ENCODE measurements at regions not wholly inside any gene's neighbourhood (a gene's known extent, or its start where the extent isn't known, plus 50 kb on each side); places are given as distances from the start of the nearest gene placed in this dataset.

DNA sequence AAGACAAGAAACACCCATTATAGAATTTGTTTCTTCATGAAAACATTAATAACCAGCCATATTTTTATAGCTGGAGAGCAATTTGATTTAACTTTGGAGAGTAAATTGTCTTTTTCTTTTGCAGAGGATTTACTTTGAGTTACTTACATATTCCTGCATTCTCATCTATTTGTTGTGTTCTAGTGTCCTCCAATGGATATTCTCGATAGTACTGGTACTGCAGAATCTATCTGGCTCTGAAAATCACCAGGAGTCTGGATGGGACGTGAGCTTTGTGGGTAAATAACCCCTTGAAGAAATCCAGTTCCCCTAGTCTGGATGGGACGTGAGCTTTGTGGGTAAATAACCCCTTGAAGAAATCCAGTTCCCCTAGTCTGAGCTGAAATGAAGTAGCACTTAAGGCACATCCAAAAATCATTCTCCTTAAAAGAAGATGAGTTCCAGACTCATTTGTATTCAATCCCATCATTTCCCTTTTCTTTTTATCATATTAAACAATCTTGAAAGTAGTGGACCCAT is 294.1 kb upstream of the UBE2E2 start:
- no peak for DNase-seq

DNA sequence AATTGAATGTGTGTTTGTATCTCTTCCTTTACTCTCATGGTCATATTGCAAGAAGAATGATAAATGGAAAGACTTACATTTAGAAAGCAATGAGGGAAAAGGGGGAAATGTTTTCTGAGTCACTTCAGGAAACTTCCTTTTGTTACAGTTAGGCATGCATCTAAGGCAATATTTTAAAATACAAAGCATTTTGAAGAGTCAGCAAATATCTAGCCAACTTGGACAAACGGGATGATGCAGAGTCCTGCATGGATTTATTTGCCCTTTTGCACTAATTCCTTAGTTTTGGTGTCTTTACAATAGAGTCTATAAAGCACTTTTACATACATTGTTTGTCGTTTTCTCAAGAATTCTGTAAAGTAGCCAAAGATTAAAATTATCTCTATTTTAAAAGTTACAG is 286.2 kb upstream of the UBE2E2 start:
- DNase-seq = no peak

DNA sequence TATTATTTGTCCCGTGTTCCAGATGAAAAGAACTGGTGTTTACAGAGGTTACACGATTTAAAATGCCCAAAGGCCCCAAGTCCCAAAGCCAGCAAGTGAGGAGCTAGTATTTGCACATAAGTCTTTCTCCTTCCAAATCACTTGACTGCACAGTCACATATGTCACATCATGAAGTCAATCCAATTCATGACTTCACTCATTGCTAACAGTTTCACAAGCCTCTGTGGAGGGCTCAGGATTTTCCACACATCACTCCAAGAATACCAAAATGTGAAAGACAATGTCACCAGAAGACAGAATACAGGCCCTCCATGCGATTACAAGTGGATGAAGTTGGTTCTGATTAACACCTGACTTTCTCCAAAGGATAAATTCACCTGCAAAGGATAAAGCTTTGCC is 283.1 kb upstream of the UBE2E2 start:
- DNase-seq = no peak

DNA sequence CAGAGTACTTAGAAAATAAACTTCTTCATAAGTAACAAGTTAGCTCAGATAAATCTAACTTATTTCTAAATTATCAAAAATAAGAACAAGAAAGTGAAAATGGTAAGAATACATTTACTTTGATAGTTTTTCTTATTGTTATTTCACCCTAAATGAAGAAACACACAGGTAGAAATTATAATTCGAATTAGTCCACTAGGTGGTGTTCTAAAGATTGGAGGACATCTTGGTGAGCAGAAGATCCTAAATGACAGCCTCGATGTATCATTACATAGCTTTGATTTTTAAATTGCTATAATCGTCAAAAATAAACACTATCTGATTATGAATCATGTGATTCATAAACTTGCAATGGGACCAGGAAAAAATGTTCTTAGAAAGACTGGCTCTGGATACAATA is 280.8 kb upstream of the UBE2E2 start:
- DNase-seq = no peak

DNA sequence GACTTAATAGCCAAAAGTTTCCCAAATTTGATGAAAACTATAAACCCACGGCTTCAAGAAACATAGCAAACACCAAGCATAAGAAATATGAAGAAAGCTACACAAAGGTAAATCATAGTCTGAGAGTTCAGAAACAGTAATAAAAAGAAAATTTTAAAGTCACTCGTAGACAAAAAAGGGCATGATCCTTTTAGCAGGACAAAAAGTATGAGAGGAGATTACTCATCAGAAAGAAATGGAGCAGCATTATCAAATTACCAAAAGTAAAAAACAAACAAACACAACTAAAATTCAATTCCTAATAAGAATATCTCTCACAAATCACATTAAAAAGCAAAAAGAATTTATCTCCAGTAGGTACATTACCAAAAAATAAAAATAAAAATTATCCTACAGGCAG is 279.4 kb upstream of the UBE2E2 start:
- no peak for DNase-seq

DNA sequence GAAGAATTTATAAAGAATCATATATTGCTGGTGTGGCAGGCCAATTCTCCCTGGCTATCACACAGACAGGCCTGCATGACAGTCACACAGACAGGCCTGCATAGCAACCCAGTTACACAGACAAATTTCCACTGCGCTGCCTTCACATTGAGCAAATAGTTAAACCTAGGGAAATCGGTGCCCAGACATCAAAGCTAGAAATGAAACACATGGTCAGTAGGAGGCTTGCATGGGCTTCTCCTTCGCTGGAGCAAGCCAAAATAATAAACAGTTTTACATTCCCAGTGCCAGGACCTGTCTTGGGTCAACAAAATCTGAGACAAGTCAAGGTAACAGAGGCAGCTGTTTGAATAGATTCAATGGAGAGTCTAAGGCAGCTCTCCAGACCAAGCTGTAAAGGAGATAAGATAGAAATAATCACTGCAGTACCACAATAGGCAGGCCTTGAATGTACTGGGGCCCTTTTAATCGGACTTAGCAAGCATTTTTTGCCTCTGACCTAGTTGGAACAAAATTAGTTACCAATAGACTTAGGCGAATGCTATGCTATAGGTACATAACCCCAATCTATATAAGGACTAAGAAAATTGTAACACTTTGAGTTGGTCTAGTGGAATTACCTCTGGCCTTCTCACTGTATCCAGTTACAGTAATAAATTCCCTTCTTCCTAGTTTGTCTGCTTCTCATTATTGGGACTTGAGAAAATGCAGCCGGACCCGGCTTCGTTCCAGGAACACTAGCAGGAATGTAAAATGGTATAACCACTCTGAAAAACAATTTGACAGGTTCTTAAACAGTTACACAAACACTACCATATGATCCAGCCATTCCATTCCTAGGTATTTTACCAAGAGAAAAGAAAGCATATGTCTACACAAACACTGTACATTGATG is 274.7 kb upstream of the UBE2E2 start:
- DNase-seq = no peak

DNA sequence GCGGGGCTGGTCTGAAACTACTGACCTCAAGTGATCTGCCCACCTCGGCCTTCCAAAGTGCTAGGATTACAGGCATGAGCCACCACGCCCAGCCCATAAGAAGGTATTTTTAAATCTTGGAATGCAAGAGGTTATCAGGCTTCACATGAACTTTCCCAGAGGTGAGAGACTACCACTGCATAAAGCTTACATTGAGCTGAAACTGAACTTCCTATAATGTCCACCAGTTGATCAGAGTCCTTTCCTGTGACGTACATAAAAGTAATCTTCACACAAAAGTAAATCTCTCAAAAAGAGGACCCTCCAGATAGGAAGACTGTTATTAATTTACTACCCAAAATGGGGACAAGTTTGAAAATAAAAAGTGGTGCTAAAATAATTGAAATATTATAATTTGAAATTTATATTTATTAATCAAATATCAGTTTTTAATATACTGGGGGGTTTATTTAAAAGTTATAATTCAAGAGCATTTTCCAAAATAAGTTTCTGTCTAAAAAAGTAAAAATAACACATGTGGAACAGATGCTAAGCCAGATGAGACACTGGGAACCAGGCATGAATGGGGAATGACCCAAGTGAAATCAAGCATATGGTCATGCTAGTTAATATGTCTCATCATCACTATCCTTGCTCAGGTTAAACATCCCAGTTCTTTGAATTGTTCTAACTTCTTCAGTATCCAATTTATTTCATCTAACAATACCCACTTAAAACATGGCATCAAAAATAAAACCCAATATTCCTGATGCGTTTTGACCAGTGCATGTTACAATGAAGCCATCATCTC is 269.9 kb upstream of the UBE2E2 start:
- DNase-seq = no peak

DNA sequence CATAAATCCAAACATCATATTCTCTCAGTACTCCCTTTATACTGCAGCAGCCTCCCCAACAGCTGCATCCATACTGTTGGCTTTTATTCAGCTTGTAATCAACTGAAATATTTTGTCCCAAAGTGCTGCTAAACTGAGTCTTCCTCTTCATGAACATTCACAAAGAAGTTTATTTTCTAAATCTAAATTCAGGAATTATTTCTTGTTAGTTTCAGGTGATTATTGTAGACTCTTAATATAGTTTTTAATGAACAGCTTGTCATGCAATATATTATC is 269.3 kb upstream of the UBE2E2 start:
- no peak for DNase-seq

DNA sequence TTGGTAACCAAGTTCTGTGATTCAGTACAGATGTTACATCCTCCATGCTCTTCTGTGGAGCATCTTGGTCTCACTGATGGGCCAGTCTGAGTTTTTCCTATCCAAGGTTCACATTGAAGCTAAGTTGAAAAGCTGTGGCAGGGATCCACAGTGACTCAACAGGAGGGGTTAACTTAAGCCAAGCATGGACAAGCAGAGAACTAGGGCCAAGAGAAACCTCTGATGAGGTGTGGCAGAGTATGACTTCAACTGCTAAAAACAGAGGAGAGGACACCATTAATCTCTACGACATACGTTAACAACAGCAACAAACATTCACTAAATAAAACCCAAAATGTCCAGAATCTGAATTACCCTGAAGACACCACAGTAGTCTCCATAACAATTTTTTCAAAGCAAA is 268.1 kb upstream of the UBE2E2 start:
- DNase-seq = no peak

DNA sequence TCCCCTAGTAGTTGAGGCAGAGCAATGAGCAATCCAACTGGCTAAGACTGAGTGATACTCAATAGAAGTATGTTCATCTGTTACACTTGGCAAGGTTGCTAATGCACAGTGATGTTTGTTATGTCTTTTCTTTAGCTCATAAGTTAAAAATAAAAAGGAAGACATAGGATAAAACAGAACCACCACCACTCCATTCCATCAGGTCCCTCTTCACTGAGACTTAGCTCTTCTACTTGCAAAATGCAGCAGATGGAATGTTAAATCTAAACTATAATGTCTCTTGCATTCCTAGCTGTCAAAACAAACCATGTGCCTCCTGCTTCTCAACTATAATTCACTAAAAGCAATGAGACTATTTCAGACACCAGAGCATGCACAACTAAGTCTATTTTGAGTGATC is 265.6 kb upstream of the UBE2E2 start:
- no peak for DNase-seq

DNA sequence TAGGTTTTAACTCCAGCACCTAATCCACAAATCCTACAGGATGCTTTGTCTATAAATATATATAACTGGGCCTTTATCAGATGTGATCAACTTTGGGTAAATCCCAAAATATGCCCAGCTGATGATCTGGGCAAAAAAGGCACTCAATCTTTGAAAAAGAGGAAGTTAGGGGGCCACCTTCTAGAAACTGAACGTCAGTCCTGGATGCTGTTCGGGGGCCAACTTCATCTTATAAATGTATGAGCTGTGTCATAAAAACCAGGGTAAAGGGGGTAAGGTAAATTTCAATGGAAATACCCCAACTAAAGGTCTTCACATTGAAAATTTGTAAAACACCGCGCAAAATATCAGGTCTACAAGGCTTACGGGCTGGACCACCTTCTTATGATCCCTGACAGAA is 264.4 kb upstream of the UBE2E2 start:
- no peak for DNase-seq

DNA sequence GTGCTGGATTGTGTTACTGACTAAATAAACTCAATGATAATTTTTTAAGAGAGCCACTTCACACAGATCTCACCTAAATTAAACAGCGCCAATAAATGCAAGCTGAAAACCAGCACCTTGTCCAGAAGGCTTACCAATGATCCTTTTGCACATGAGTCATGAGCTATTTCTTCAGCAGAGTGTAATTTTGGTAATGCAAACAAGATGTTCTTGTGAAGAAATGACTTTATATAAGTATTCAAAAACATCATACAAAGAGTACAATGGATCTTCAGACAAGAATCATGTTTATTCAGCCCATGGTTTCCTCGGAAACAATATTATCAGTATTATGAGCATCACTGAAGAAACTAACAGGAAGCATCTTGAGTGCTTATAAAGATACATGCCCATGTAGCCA is 263.8 kb upstream of the UBE2E2 start:
- no peak for DNase-seq

DNA sequence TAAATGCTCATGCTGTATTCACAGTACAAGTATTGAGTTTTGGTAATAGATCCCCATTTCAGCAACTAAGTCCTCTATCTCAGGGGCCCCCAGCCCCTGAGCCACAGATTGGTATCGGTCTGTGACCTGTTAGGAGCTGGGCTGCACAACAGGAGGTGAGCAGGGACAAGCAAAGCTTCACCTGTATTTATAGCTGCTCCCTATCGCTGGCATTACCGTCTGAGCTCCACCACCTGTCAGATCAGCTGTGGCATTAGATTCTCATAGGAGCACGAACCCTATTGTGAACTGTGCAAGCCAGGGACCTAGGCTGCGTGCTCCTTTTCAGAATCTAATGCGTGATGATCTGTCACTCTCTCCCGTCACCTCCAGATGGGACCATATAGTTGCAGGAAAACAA is 262.8 kb upstream of the UBE2E2 start:
- DNase-seq = no peak

DNA sequence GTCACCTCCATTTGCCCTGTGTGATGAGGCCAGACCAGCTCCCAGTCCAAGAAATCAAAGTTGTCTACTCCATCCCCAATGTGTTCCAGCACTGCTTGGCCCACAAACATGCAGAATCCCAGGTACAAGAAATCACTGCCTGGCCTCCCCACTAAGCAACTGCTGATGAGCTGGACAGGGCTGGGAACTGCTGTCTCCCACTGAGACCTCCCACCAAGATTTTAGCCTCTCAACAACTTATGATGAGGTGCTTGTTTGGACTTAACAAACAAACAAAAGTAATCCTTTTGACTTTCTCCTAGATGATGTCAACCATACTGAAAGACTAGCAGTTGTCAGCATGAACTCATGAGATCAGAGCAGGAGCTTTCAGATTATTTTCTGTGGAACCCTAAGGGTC is 260.1 kb upstream of the UBE2E2 start:
- no peak for DNase-seq

DNA sequence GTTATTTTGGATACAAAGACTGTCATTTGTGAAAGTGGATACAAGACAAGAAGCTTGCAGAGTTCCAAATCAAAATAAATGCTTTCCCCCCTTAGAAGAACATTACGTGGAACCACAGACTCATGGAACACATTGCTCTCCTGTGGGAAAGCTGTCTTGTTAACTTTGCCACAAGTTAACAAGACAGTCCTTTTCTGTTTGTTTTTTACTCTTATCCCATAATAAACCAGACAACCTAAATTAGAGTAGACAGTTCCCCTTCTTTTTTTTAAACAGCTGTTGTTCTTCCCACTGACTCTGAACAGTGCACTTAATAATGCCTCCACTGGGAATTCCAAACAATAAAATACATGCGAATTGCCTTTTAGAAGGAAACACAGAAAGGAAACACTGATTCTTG is 255.3 kb upstream of the UBE2E2 start:
- DNase-seq = no peak

DNA sequence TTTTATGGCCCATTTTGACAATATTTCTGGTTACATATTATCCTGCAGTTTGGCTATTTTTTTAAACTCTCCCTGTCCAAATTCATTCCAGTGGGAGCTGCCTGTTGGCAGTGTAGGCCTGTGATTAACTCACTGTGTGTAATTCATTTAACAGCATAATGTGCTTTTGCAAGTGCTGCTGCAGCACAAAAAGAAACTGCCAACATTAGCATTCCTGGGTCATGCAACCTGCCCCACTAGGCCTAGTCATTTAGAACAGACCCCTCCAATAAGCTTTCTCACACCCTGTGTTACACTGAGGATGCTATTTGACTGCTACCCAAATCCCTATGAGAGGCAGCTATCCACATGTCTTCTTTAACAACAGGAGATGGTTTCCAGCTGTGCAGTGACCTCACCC is 251.2 kb upstream of the UBE2E2 start:
- no peak for DNase-seq

DNA sequence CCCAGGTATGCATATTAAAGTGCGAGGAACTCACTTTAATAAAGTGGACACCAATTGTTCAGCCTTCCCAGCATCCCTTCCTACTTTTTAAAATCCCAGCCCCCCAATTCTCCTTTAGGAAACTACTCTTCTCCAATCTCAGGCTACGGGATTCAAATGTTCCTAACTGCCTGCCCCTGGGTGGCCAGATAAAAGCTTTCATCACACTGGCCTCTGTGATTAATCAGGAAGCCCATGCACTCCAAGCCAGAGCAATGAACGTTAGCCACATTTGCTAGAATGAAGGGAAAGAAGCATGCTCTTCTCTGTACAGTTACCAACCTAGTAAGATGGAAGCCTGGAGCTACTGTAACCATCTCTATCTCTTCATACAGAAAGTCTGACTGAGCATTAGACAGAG is 250.3 kb upstream of the UBE2E2 start:
- no peak for DNase-seq

DNA sequence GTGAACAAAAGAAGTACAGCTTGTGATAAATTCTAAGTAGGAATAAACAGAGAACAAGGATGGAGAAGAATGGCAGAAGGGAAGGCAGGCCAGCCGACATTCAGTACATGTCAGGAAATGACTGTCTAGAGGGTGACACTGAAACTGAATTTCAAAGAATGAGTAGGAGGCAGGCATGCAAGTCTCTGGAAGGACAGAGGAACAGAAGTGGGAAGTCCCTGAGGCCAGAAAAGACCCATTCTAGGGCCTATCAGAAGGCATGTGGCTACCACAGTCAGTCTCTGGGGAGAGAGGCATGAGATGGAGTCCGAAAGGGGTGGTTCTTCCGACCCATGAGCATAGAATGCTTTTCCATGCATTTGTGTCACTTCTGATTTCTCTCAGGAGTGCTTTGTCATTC is 243.5 kb upstream of the UBE2E2 start:
- DNase-seq = no peak

DNA sequence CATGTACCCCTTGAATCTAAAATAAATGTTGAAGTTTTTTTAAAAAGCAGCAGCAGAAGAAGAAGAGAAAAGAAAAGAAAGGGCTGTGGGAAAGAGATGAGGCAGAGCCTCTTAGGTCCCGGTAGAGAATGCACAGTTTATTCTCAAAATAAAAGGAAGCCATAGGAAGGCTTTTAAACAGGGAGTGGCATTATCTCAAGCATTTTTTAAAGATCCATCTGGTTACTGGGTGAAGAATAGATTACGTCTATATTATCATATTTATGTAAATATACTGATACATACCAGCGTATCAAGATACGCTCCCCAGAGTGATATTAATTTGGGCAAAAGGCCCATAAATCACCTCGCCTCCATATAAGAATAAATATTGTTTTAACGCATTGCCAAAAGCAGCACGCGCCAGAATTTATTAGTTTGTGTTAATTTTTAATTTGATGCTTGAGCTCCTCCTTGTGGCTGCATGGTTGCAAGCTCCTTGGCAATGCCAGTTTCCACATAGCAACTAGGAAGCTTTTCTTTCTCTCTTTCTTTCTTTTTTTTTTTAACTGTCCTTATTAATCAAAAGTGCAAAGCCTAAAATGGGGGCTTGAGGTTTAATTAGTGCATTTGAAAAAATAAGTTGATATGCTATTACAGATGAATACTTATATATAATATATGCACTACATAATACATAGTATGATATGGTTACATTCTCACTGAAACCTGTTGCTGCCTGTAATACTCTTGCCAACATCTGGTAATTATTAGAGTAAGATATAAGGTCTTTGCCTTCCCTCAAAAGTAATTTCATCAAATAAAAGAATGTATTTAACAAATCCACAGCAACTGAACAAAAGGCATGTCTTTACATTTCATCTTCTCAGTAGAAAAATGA is 242.8 kb upstream of the UBE2E2 start:
- no peak for DNase-seq

DNA sequence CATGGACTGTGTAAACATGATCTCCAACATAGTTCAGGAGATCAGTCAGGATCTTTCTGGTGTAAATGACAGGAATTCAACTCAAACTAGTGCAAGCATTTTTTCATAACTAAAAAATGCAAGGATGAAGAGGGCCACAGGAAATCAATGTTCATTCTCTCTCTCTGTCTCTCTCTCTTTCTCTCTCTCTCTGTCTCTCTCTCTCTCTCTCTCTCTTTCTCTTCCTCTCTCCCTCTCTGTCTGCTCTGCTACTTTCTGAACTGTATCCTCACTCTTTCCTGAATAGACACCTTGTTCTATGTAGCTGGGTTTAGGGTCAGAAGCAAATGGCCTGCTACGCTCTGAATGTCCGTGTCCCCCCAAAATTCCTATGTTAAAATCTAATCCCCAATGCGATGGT is 240.9 kb upstream of the UBE2E2 start:
- DNase-seq = no peak

DNA sequence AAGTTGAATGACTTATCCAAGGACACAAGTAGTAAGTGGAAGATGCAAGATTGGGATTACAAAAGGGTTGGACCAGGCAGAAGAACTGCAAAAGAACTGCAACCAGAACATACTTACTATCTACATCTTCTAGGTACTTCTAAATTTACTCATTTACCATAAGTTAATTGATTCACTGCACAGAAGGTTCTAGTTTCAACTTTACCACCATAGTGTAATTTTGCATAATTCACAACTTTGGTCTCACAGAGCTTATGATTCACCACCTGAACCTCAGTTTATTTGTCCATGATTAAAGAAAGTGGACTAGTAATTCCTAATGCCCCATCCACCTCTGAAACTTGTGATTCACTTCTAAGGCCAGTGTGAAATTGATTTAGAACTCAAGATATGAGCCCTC is 236.8 kb upstream of the UBE2E2 start:
- DNase-seq = no peak

DNA sequence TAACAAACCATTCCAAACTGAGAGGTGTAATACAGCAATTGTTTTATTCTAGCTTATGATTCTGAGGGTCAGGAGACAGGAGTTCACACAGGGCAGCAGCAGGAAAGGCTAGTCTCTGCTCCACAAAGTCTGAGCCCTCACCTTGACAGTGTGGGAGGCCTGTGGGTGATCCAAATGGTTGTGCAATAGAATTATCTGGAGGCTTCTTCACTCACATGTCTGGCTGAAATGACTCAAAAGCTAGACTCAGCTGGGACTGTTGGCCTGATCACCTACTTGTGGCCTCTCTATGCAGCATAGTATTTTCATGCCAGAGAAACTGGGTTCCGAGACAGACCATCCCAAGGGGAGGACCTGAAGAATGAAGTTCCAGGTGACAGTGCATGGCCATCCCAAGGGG is 233.9 kb upstream of the UBE2E2 start:
- no peak for DNase-seq

DNA sequence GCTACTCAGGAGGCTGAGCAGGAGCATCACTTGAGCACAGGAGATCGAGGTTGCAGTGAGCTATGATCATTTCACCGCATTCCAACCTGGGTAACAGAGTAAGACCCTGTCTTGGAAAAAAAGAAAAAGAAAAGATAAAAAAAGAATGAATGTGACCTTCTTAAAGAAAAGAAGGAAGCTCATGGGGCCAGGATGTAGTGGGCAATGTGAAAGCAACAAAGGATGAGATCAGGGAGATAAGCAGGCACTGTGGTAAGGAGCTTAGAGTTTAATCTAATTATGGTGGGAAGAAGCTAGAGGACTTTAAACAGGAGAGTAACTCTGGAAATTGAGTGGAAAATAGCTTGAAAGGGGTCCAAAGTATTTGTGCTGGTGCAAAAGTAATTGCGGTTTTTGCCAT is 231.6 kb upstream of the UBE2E2 start:
- no peak for DNase-seq
